Keratinocyte (primary cell): ENCODE measurements at regions not wholly inside any gene's neighbourhood (a gene's known extent, or its start where the extent isn't known, plus 50 kb on each side); places are given as distances from the start of the nearest gene placed in this dataset.

ENCODE experiments used
- EZH2 ChIP-seq: IDR thresholded peaks from one replicate; pipeline ENCODE4 v1.6.1; 2012; ENCODE audit warnings: inconsistent platforms, mild to moderate bottlenecking, low read length, moderate library complexity
- TF ChIP-seq, protein P1 (sequence below), 3 experiments: IDR thresholded peaks in 1 of 3; conservative IDR thresholded peaks in 1 of 3; optimal IDR thresholded peaks in 1 of 3; 2 replicates in 2 of 3; 3 replicates in 1 of 3; pipeline versions ENCODE3 to v1.5.1; 2011; ENCODE audit warnings: low read length in 3 of 3, mild to moderate bottlenecking in 3 of 3, moderate library complexity in 2 of 3, control low read depth in 1 of 3, inconsistent platforms in 1 of 3; ENCODE audit not compliant: insufficient read depth in 2 of 3; ENCODE audit errors: extremely low read depth in 1 of 3

DNA sequence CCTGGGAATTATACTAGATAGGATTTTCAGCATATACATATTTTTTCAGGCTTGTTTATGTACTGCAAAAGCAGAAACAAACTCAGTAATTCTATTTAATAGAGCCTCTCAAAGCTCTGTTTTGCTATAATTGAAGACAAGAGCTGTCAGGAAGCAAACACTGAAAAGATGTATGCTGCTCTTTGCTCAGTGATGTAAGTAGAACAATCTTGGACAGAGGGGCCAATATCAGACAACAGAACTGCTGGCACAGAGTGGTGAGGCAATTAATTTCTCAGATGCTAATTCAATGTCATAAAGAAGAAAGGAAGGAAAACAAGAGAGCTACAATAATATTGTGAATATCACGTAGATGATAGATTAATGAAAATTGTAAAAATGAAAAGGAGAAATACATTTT is 663.3 kb upstream of the ADGRB3 start:
- no peak for TF ChIP-seq EZH2
- TF ChIP-seq, protein P1, sequence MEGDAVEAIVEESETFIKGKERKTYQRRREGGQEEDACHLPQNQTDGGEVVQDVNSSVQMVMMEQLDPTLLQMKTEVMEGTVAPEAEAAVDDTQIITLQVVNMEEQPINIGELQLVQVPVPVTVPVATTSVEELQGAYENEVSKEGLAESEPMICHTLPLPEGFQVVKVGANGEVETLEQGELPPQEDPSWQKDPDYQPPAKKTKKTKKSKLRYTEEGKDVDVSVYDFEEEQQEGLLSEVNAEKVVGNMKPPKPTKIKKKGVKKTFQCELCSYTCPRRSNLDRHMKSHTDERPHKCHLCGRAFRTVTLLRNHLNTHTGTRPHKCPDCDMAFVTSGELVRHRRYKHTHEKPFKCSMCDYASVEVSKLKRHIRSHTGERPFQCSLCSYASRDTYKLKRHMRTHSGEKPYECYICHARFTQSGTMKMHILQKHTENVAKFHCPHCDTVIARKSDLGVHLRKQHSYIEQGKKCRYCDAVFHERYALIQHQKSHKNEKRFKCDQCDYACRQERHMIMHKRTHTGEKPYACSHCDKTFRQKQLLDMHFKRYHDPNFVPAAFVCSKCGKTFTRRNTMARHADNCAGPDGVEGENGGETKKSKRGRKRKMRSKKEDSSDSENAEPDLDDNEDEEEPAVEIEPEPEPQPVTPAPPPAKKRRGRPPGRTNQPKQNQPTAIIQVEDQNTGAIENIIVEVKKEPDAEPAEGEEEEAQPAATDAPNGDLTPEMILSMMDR (optimal IDR thresholded peaks at IDR 0.05 in 1 of 3, IDR thresholded peaks at IDR 0.05 in 1 of 3, conservative IDR thresholded peaks at IDR 0.05 in 1 of 3; ENCODE audit: extremely low read depth in 1 of 3, insufficient read depth in 2 of 3, low read length in 3 of 3), result no peak
